ENCODE measurements at regions not wholly inside any gene's neighbourhood (a gene's known extent, or its start where the extent isn't known, plus 50 kb on each side); places are given as distances from the start of the nearest gene placed in this dataset.

DNA sequence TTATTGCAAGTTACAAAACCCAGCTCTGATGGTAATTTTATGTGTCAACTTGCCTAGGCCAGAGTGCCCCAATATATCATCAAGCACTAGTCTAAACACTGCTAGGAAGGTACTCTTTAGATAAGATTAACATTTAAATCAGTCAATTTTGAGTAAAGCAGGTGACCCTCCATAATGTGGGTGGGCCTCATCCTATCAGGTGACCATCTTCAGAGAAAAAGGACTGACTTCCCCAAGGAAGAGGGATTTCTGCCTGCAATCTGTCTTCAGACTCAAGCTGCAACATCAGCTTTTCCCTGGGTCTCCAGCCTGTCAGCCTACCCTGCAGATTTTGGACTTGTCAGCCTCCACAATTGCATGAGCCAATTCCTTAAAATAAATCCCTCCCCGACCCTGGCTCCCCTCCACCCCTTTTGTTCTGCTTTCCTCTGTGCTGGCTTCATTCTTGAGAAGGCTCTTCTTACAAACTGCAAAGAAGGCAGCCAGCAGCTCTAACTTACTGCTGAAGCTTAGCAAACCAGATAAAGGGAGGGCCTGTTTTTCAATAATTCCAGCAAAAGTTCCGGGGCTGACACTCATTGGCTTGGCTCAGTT lies 56.4 kb upstream of the RUNX3 start:
- TF ChIP-seq, protein P1, sequence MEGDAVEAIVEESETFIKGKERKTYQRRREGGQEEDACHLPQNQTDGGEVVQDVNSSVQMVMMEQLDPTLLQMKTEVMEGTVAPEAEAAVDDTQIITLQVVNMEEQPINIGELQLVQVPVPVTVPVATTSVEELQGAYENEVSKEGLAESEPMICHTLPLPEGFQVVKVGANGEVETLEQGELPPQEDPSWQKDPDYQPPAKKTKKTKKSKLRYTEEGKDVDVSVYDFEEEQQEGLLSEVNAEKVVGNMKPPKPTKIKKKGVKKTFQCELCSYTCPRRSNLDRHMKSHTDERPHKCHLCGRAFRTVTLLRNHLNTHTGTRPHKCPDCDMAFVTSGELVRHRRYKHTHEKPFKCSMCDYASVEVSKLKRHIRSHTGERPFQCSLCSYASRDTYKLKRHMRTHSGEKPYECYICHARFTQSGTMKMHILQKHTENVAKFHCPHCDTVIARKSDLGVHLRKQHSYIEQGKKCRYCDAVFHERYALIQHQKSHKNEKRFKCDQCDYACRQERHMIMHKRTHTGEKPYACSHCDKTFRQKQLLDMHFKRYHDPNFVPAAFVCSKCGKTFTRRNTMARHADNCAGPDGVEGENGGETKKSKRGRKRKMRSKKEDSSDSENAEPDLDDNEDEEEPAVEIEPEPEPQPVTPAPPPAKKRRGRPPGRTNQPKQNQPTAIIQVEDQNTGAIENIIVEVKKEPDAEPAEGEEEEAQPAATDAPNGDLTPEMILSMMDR (conservative IDR thresholded peaks at IDR 0.05; ENCODE audit: low read depth, low read length): no peak
- no peak for DNase-seq (ENCODE audit: low read depth)
- H3K4me3 ChIP-seq (ENCODE audit: low read length): no peak overlapping the region

DNA sequence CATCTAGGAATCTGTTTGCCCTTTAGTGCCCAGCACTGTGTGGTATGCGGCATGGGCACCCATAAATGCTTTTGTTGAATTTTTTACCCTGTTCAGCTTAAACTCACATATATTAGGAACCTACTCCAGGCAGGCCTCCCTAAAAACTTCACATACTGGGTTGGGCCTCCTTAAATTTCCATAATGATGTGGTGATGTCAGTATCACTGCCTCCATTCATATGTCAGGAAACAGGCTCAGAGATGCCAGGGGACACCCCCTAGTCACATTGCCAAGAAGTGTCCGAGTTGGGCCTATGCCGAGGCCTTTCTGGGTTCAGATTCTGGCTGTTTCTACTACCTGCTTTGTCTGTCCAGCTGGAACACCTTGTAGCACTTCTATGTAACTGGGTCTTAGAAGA lies 55.7 kb upstream of the RUNX3 start:
- TF ChIP-seq, protein P1 (conservative IDR thresholded peaks at IDR 0.05; ENCODE audit: low read depth, low read length): no peak
- no peak for DNase-seq (ENCODE audit: low read depth)
- H3K4me3 ChIP-seq (ENCODE audit: low read length): no peak overlapping the region

DNA sequence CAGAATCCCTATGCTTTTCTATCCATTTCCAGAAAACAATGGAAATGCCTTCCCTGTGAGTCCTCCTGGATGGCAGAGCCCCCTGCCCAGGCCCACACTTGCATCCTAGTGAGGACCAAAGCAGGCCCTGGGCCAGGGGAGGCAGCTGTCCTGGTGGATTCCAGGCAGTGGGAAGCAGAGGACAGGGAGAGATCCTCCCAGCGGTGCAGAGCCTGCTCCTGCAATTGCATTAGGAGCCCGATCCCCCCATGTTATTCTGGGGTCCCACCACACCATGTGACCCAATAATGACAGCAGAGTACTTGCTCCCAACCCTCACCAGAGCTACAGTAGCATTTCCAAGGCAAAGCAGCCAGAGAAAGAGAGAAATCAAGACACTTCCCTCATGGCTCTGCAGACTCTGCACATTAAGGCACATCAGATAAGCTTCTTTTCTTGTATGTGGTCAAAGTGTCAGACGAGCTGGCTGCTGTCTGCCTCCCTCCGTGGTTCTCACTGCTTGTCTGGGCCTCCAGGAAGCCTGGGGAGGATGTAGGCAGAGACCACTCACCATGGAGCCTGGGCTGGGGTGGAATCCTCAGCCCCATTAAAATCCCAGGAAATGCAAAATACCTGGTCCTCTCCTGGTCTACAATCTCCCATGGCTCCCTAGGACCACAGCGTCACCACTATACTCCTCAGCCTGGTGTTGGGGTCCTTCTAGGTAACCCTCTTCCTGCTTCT lies 54.9 kb upstream of the RUNX3 start:
- no peak for DNase-seq (ENCODE audit: low read depth)
- TF ChIP-seq, protein P1 (conservative IDR thresholded peaks at IDR 0.05; ENCODE audit: low read depth, low read length): no peak
- no peak overlapping the region for H3K4me3 ChIP-seq (ENCODE audit: low read length)

GRCh38 chr1:24984300-24984699 lies 54.2 kb upstream of the RUNX3 start:
- no peak overlapping the region for H3K4me3 ChIP-seq (ENCODE audit: low read length)
- TF ChIP-seq, protein P1 (conservative IDR thresholded peaks at IDR 0.05; ENCODE audit: low read depth, low read length): no peak
- DNase-seq (ENCODE audit: low read depth): no peak

DNA sequence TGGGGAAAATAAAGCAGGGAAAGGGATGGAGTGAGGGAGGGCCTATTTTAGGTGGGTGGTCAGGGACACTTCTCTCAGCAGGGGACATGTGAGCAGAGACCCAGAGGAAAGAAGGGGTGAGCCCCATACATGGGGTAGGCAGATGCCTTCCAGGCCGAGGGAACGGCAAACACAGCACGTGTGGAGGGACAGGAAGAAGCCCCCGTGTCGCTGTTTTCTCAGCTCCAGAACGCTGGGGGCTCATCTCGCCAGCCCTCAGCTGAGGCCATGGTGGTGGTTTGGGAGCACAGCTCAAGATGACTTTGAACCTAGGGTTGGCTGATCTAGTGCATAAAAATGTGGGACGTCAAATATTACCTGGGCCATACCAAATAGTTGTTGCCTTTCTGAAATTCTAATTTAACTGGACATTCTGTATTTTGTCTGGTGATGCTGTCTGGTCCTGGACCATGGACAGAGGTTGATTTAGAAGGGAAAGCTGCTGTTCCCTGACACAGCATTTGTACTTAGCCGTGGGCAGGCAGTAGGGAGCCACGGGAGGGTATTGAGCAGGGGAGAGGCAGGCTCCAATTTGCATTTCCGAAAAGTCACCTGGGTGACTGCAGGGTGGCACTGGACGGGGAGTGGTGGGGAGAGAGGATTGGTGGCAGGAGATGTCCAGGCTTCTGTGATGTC lies 53.1 kb upstream of the RUNX3 start:
- H3K4me3 ChIP-seq (ENCODE audit: low read length): no peak overlapping the region
- no peak for DNase-seq (ENCODE audit: low read depth)
- TF ChIP-seq, protein P1 (conservative IDR thresholded peaks at IDR 0.05; ENCODE audit: low read depth, low read length): no peak

- DNase-seq (ENCODE audit: low read depth): no peak
- TF ChIP-seq, protein P1 (conservative IDR thresholded peaks at IDR 0.05; ENCODE audit: low read depth, low read length): no peak
- H3K4me3 ChIP-seq (ENCODE audit: low read length): no peak overlapping the region
Observed at GRCh38 chr1:24981631-24982005, 51.5 kb upstream of the RUNX3 start.
